ENCODE measurements at regions not wholly inside any gene's neighbourhood (a gene's known extent, or its start where the extent isn't known, plus 50 kb on each side); places are given as distances from the start of the nearest gene placed in this dataset.

- Histone ChIP-seq H3K27me3 (ENCODE audit: insufficient read depth, low read length) (no peaks in the 10 kb centered on the region), H3F3A (ENCODE audit: insufficient read depth, low read length) (no peaks in the 10 kb centered on the region), H3K9ac (ENCODE audit: low read length) (no peak overlapping the region), H3K4me3 (ENCODE audit: low read depth, low read length, poor library complexity, severe bottlenecking) (no peak overlapping the region), H3K27ac (ENCODE audit: low read depth, low read length, poor library complexity, severe bottlenecking) (no peak overlapping the region), H3K36me3 (ENCODE audit: insufficient read depth, low read length) (no peaks in the 10 kb centered on the region), H3K9me3 (ENCODE audit: low read length) (no peaks in the 10 kb centered on the region), H2AFZ (ENCODE audit: low read length) (no peak overlapping the region), H4K20me1 (ENCODE audit: insufficient read depth, low read length) (no peaks in the 10 kb centered on the region), H3K4me2 (ENCODE audit: low read length) (no peak overlapping the region), H3K9me2 (ENCODE audit: low read depth, low read length) (no peaks in the 10 kb centered on the region), H3K79me2 (ENCODE audit: insufficient read depth, low read length) (no peaks in the 10 kb centered on the region), H3K4me1 (ENCODE audit: insufficient read depth, low read length, severe bottlenecking) (no peaks in the 10 kb centered on the region)
- TF ChIP-seq EZH2 (IDR thresholded peaks at IDR 0.05; ENCODE audit: borderline replicate concordance, low read length) = no peak
- TF ChIP-seq, protein P1, sequence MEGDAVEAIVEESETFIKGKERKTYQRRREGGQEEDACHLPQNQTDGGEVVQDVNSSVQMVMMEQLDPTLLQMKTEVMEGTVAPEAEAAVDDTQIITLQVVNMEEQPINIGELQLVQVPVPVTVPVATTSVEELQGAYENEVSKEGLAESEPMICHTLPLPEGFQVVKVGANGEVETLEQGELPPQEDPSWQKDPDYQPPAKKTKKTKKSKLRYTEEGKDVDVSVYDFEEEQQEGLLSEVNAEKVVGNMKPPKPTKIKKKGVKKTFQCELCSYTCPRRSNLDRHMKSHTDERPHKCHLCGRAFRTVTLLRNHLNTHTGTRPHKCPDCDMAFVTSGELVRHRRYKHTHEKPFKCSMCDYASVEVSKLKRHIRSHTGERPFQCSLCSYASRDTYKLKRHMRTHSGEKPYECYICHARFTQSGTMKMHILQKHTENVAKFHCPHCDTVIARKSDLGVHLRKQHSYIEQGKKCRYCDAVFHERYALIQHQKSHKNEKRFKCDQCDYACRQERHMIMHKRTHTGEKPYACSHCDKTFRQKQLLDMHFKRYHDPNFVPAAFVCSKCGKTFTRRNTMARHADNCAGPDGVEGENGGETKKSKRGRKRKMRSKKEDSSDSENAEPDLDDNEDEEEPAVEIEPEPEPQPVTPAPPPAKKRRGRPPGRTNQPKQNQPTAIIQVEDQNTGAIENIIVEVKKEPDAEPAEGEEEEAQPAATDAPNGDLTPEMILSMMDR (IDR thresholded peaks at IDR 0.05; ENCODE audit: low read length) = no peak
These were observed 74.7 kb upstream of the TEX51 start for GRCh38 chr2:126823951-126824350.

- Histone ChIP-seq H3F3A (ENCODE audit: insufficient read depth, low read length) (no peaks in the 10 kb centered on the region), H3K4me1 (ENCODE audit: insufficient read depth, low read length, severe bottlenecking) (no peaks in the 10 kb centered on the region), H2AFZ (ENCODE audit: low read length) (no peak overlapping the region), H3K9ac (ENCODE audit: low read length) (no peak overlapping the region), H3K27ac (ENCODE audit: low read depth, low read length, poor library complexity, severe bottlenecking) (no peak overlapping the region), H3K4me3 (ENCODE audit: low read depth, low read length, poor library complexity, severe bottlenecking) (no peak overlapping the region), H3K79me2 (ENCODE audit: insufficient read depth, low read length) (no peaks in the 10 kb centered on the region), H3K9me3 (ENCODE audit: low read length) (no peaks in the 10 kb centered on the region), H3K4me2 (ENCODE audit: low read length) (no peak overlapping the region), H4K20me1 (ENCODE audit: insufficient read depth, low read length) (no peaks in the 10 kb centered on the region), H3K36me3 (ENCODE audit: insufficient read depth, low read length) (no peaks in the 10 kb centered on the region), H3K27me3 (ENCODE audit: insufficient read depth, low read length) (no peaks in the 10 kb centered on the region), H3K9me2 (ENCODE audit: low read depth, low read length) (no peaks in the 10 kb centered on the region)
- TF ChIP-seq, protein P1 (IDR thresholded peaks at IDR 0.05; ENCODE audit: low read length) = no peak
- no peak for TF ChIP-seq EZH2 (IDR thresholded peaks at IDR 0.05; ENCODE audit: borderline replicate concordance, low read length)
These were observed 74.0 kb upstream of the TEX51 start for GRCh38 chr2:126824663-126825062.

GRCh38 chr2:126825316-126825715 is 73.4 kb upstream of the TEX51 start:
- no peak overlapping the region for H3K4me2 ChIP-seq (ENCODE audit: low read length)
- H3K9me2 ChIP-seq (ENCODE audit: low read depth, low read length) = no peaks in the 10 kb centered on the region
- H3K79me2 ChIP-seq (ENCODE audit: insufficient read depth, low read length) = no peaks in the 10 kb centered on the region
- no peak overlapping the region for H3K9ac ChIP-seq (ENCODE audit: low read length)
- no peaks in the 10 kb centered on the region for H3K9me3 ChIP-seq (ENCODE audit: low read length)
- H3K27ac ChIP-seq (ENCODE audit: low read depth, low read length, poor library complexity, severe bottlenecking) = no peak overlapping the region
- H2AFZ ChIP-seq (ENCODE audit: low read length) = no peak overlapping the region
- H3K4me1 ChIP-seq (ENCODE audit: insufficient read depth, low read length, severe bottlenecking) = no peaks in the 10 kb centered on the region
- H3K36me3 ChIP-seq (ENCODE audit: insufficient read depth, low read length) = no peaks in the 10 kb centered on the region
- TF ChIP-seq, protein P1 (IDR thresholded peaks at IDR 0.05; ENCODE audit: low read length) = no peak
- no peak for TF ChIP-seq EZH2 (IDR thresholded peaks at IDR 0.05; ENCODE audit: borderline replicate concordance, low read length)
- H3K4me3 ChIP-seq (ENCODE audit: low read depth, low read length, poor library complexity, severe bottlenecking) = no peak overlapping the region
- no peaks in the 10 kb centered on the region for H3F3A ChIP-seq (ENCODE audit: insufficient read depth, low read length)
- H4K20me1 ChIP-seq (ENCODE audit: insufficient read depth, low read length) = no peaks in the 10 kb centered on the region
- H3K27me3 ChIP-seq (ENCODE audit: insufficient read depth, low read length) = no peaks in the 10 kb centered on the region

Measured in OCI-LY1 (cell line).